Fibroblast of skin of abdomen (primary cell): ENCODE measurements at regions not wholly inside any gene's neighbourhood (a gene's known extent, or its start where the extent isn't known, plus 50 kb on each side); places are given as distances from the start of the nearest gene placed in this dataset.

Experiments
- DNase-seq: peaks from one replicate; pipeline ENCODE4 v3.0.0-alpha.2; 2013

DNA sequence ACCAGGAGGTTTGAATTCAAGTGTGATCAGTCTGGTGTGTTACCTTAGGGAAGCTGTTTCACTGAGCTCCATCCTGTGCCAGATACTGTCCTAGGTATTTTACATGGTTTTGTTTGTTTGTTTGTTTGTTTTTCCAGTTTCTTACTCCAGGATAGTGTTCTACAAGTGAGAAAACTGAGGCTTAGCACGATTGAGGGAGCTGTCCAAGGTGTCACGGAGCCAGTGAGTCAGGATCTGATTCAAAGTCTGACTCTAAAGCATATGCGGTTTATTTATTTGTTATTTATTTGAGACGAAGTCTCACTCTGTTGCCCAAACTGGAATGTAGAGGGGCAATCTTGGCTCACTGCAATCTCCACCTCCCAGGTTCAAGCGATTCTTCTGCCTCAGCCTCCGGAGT is 79.7 kb upstream of the GNG2 start:
- DNase-seq = peak; percentile 14

DNA sequence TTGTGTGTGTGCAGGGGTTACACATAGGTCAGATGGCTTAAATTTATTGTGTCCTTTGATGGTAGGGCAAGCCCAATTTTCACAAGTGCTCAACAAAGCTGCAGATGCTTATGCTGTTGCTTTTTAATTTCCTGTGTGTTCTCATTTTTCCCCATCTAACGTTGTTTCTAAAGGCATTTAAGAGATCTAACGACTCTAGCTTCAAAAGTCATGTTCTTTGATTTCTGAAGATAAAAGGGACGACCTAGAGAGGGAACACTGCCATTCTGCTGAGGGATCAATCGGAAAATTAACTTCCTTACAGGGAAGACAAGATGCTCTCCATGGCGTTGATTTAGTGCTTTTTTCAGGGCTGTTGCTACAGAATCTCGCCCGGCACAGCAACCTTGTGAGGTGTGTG is 79.0 kb upstream of the GNG2 start:
- DNase-seq = no peak

DNA sequence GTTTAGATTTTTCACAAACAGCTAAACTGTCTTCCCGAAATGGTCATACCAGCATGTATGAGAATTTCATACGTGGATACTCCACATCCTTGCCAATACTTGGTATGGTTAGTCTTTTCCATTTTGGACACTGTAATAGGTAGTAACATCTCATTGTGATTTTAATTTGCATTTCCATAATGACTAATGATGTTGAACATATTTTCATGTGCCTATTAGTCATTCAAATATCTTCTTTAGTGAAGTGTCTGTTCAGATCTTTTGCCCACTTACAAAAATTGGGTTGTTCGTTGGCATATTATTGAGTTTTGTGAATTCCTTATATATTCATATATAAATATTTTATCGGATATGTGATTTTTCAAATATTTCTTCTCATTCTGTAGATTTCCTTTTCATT is 78.0 kb upstream of the GNG2 start:
- DNase-seq = no peak

DNA sequence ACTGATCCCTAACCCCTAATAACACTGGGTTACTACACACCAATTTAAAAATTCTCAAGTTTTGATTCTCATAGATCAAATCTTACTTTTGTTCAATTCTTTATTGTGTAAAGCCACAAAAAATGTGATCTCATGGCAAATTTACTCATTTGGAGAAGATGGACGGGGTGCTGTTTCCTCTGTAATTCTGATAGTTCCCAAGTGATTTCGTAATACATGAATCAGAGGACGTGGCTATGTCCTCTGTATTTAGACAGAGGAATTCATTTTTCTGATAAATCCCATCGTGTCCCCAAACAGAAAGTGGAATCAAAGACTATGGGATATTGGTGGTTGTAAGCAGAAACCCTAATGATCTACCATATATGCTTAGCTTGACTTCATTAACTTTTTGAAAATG is 76.6 kb upstream of the GNG2 start:
- DNase-seq = peak; percentile 68

DNA sequence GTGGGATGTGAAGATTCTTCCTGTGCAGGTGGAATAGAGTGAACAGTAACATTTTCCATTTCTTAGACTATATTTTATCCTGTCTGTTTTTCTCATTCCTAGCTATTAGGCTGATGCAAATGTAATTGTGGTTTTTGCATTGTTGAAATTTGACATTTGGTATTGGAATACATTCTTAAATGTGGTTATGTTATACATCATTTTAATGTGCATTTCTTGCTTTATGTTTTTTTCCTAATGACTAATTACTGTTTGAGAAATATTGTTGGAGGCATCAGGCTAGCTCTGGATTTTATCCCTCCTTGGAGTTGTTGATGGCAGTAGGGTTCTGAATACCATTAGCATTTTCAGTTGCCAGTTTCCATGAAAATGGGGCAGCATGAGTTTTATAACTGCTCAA is 75.9 kb upstream of the GNG2 start:
- peak; percentile 24 for DNase-seq

DNA sequence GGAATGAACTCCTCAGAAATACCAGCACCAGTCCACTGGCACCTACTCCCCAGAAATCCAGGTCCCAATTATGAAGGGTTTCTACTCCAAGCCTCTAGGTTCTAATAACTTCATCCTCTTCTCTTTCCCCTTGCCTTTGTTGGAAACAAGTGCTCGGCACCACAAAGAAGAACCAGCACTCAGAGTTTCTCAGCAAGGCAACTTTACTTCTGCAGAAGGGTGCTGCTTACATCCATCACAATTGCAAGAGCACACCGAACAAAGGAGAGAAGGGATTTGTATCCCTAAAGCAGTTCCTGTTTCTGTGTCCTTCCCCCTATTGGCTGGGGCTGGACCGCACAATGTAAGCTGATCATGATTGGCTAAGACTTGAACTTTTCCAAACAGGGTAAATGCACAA is 74.2 kb upstream of the GNG2 start:
- no peak for DNase-seq

DNA sequence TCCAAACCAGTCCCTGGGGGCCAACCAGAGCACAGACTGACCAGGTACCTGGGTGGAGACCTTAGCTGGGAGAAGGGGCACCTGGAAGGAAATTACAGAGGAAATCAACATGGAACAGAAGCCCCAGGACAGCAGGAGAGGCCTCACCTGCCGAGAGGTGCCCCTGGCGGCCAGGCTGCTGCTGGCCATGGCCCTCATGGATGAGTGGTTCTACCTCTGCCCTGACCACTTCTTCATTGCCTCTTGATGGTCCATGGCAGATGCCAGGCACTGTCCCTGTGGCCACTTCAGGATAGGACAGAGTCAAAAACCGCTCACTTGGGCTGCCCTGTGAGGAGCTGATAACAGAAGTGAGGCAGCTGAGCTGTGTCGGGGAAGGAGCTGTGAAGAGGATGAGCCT is 73.1 kb upstream of the GNG2 start:
- no peak for DNase-seq

DNA sequence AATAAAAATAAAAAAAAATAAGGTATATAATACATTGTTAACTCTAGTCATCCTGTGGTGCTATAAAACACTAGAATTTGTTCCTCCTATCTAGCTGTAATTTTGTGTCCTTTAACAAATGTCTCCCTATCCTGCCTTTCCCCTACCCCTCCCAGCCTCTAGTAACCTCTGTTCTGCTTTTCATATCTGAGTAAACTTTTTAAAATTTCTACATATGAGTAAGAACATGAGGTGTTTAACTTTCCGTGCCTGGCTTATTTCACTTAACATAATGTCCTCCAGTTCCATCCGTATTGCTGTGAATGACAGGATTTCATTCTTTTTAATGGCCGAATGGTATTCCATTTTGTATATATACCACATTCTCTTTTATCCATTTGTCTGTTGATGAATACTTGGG is 71.3 kb upstream of the GNG2 start:
- DNase-seq = no peak

DNA sequence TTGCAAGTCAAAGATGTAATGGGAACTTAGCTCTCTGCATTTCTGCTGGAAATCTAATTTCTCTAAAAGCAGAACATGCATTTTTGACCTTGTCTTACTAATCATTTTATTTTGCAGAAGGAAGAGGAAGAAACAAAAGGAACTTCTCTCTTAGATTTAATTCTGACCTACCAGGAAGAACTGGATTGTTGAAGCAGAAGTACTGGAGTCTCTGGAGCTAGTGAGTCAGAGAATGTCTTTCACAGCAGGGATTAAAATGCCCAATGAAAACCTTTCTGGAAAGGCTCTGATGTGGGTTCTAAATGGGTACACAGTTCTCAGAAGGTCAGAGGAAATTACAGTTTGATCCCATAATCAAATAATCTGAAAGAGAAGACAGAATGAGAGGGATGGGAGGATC is 70.8 kb upstream of the GNG2 start:
- DNase-seq = no peak

DNA sequence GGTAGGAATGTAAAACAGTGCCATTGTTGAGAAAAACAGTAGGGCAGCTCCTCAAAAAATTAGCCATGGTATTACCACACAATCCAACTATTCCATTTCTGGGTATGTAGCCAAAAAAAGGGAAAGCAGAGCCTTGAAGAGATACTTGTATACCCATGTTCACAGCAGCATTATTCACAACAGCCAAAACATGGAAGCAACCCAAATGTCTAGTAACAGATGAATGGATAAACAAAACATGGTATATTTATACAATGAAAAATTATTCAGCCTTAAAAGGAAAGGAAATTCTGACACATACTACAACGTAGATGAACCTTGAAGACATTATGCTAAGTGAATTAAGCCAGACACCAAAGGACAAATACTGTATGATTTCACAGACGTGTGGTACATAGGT is 67.6 kb upstream of the GNG2 start:
- DNase-seq = peak; percentile 20

DNA sequence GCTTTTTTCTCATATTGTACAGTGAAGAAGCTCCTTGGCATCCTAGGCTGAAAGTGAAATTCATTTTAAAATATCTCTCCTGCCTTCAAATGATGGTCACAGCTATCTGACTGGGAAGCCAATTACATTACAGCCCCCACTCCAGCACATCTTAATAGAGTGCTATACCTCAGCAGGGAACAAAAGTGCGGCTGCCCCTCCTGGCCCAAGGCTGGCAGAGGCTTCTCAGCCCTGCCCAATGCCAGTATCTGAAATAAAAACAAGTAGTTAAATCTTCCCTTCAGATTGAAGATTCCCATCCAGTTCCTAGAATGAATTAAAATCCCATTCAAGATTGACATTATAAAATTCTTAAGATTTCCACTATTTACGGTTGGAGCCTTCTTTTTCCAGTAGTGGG is 54.9 kb upstream of the GNG2 start:
- DNase-seq = no peak

DNA sequence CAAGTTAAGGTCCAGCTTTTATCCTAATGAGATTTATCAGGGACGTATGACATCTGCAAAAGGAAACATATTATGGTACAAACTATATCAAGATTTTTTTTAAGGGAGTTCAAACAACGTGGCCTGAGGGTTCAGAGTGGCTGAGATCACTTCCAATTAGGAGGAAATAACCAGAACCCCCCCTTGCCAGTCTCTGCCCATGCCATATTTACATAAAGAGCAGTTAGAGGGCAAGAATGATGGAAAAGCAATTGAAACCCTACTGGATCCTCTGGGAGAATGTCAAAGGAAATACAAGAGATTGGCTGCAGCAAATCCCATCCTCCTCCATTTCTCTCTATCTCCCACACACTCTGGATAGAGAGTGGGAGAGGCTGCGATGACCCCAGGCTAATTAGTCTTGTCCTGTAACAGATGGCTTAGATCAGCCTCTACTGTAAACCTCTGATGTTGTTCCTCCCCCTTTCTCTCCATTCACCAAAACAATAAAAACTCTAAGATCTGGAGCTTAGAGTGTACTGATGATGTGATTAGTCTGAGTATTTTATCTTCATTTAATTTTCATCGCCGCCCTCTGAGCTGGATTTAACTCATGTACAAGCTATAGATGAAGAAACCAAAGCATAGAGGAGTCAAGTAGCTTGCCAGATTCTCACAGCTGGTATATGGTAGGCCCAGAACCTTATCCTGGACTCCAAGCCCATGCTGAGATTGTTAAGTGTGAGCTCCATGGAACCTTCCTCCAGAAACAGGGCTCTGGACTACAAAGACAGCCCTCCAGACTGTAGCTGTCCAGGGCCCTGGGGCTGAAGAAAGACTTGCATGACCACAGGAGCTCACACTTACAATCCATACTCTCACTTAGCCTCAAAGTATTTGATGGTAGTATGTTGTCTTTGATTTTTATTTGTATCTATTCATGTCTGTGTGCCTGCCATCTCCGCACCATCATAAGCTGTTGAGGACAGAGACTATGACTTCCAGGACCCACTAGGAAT is 54.1 kb upstream of the GNG2 start:
- no peak for DNase-seq

DNA sequence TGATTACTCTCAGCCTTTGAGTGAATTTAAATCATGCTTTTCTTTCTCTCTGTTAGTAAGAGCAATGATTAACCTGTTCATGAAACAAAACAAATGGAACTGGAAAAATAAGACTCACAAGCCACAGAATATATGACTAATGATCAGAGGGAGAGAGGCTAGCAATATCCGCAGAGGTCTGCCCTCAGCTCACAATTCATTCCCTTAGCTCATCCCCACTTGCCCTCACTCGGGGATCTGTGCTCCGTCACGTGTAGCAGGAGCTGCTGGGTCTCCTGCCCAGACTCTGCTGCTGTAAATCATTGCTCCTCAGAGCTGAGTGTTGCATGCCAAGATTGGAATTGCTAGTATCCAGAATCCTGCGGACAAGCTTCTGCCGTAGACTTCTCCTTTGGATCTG is 53.1 kb upstream of the GNG2 start:
- peak; percentile 87 for DNase-seq
